Erythroblast (primary cell): ENCODE measurements at regions not wholly inside any gene's neighbourhood (a gene's known extent, or its start where the extent isn't known, plus 50 kb on each side); places are given as distances from the start of the nearest gene placed in this dataset.

ENCODE experiments used
- GATA1 ChIP-seq: IDR thresholded peaks from 2 replicates; pipeline ENCODE4 v1.6.1; 2011; ENCODE audit warnings: low read depth, mild to moderate bottlenecking, control low read depth, low read length, moderate library complexity
- POLR2A ChIP-seq: IDR thresholded peaks from 2 replicates; pipeline ENCODE4 v1.6.1; 2011; ENCODE audit warnings: mild to moderate bottlenecking, low read length

DNA sequence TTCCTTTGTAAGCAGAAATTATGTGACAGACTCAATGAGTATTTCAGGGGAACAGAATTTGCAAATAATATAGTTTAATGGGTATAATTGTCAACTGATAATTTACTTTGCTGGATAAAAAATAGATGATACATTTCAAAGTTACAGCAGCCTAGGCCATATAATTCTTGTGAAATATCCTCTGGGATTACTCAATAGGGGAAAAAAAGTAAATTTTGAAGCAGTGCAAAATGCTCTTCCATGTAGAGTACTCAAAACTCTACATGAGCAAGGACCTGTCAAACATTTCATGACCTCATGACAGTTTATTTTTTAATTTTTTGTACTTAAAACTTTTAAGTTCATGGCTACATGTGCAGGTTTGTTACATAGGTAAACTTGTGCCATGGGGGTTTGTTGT lies 163.3 kb downstream of the DACT1 start:
- TF ChIP-seq POLR2A (no peak), GATA1 (no peak)
